ENCODE measurements at regions not wholly inside any gene's neighbourhood (a gene's known extent, or its start where the extent isn't known, plus 50 kb on each side); places are given as distances from the start of the nearest gene placed in this dataset.

DNA sequence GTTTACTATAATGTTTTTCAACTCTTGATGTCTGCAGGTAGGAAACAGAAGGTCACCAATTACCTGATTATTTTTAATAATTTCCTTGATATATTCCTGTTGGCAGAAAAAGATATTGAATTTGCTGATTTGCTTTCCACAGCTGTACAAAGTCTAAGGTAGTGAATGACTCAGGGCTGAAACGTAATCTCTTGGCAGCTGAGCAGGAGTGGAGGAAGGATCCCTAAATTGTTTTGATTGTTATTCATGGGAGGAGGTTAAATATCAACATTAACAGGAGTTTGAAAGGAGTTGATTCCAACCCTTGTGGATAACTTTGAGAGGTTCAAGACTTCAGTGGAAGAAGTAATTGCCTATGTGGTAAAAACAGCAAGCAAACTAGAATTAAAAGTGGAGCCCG, 345.2 kb upstream of the SLC8A1 start:
- DNase-seq (ENCODE audit: low read depth in 1 of 2, low spot score in 1 of 2): no peak
- TF ChIP-seq POLR2AphosphoS5 (IDR thresholded peaks at IDR 0.05; ENCODE audit: low read depth): no peak
- TF ChIP-seq GABPA (IDR thresholded peaks at IDR 0.05; ENCODE audit: low read depth): no peak
- TF ChIP-seq, protein P1, sequence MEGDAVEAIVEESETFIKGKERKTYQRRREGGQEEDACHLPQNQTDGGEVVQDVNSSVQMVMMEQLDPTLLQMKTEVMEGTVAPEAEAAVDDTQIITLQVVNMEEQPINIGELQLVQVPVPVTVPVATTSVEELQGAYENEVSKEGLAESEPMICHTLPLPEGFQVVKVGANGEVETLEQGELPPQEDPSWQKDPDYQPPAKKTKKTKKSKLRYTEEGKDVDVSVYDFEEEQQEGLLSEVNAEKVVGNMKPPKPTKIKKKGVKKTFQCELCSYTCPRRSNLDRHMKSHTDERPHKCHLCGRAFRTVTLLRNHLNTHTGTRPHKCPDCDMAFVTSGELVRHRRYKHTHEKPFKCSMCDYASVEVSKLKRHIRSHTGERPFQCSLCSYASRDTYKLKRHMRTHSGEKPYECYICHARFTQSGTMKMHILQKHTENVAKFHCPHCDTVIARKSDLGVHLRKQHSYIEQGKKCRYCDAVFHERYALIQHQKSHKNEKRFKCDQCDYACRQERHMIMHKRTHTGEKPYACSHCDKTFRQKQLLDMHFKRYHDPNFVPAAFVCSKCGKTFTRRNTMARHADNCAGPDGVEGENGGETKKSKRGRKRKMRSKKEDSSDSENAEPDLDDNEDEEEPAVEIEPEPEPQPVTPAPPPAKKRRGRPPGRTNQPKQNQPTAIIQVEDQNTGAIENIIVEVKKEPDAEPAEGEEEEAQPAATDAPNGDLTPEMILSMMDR (IDR thresholded peaks at IDR 0.05; ENCODE audit: insufficient read depth, low read length): no peak
- TF ChIP-seq, protein P2, sequence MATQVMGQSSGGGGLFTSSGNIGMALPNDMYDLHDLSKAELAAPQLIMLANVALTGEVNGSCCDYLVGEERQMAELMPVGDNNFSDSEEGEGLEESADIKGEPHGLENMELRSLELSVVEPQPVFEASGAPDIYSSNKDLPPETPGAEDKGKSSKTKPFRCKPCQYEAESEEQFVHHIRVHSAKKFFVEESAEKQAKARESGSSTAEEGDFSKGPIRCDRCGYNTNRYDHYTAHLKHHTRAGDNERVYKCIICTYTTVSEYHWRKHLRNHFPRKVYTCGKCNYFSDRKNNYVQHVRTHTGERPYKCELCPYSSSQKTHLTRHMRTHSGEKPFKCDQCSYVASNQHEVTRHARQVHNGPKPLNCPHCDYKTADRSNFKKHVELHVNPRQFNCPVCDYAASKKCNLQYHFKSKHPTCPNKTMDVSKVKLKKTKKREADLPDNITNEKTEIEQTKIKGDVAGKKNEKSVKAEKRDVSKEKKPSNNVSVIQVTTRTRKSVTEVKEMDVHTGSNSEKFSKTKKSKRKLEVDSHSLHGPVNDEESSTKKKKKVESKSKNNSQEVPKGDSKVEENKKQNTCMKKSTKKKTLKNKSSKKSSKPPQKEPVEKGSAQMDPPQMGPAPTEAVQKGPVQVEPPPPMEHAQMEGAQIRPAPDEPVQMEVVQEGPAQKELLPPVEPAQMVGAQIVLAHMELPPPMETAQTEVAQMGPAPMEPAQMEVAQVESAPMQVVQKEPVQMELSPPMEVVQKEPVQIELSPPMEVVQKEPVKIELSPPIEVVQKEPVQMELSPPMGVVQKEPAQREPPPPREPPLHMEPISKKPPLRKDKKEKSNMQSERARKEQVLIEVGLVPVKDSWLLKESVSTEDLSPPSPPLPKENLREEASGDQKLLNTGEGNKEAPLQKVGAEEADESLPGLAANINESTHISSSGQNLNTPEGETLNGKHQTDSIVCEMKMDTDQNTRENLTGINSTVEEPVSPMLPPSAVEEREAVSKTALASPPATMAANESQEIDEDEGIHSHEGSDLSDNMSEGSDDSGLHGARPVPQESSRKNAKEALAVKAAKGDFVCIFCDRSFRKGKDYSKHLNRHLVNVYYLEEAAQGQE (IDR thresholded peaks at IDR 0.05; ENCODE audit: insufficient replicate concordance, low read depth): no peak
- TF ChIP-seq SPI1 (IDR thresholded peaks at IDR 0.05; ENCODE audit: borderline replicate concordance, low read depth): no peak
- no peaks in the 10 kb centered on the region for H3K27me3 ChIP-seq (ENCODE audit: insufficient read depth, poor library complexity, severe bottlenecking)

DNA sequence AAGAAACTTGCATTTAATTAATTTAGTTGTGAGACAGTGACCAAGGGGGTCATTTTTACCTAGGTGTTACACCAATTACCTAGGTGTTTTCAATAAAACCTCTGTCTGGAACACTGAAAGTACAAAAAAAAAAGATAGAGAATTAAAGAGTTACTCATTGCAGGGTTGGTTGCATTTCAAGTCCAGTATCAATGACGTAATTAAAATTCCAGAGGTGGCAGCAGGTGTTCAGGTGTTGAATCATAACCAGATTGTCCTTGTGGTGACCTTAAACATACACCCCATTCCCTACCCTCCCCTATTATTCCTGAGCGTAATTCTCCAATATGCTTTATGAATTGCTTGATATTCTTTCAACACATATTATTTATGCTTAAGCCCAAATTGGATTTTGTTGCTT, 352.0 kb upstream of the SLC8A1 start:
- no peak for DNase-seq (ENCODE audit: low read depth in 1 of 2, low spot score in 1 of 2)
- Histone ChIP-seq H3K4me3 (replicated peaks; ENCODE audit: insufficient read depth, low read length) (no peak overlapping the region), H3K27ac (replicated peaks) (no peak overlapping the region), H3K27me3 (ENCODE audit: insufficient read depth, poor library complexity, severe bottlenecking) (no peaks in the 10 kb centered on the region)
- TF ChIP-seq, protein P2 (IDR thresholded peaks at IDR 0.05; ENCODE audit: insufficient replicate concordance, low read depth): no peak

More for the DNA sequence above, 345.2 kb upstream of the SLC8A1 start:
- Histone ChIP-seq H3K27ac (replicated peaks) (no peak overlapping the region), H3K4me3 (replicated peaks; ENCODE audit: insufficient read depth, low read length) (no peak overlapping the region)

DNA sequence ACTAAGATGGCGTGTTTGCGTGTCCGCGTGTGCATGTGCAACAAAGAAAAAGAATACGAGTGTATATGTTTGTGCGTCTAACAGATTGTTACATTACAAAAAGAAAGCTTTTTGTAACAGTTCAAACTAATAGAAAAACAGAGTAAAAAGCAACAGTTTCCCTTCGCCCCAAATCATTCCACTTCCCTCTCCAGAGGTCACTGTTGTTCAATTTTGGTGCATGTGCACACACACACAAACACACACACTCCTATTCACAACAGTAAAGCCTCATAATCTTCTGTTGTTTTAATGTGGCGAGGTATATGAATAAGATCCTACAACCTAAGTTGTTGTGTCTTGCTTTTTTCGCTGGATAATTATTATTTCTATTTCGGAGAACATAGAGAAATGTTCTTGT, 357.3 kb upstream of the SLC8A1 start:
- H3K27ac ChIP-seq (replicated peaks): no peak overlapping the region
- H3K4me3 ChIP-seq (replicated peaks; ENCODE audit: insufficient read depth, low read length): no peak overlapping the region
- TF ChIP-seq SPI1 (IDR thresholded peaks at IDR 0.05; ENCODE audit: borderline replicate concordance, low read depth): no peak
- TF ChIP-seq GABPA (IDR thresholded peaks at IDR 0.05; ENCODE audit: low read depth): no peak
- TF ChIP-seq POLR2AphosphoS5 (IDR thresholded peaks at IDR 0.05; ENCODE audit: low read depth): no peak
- TF ChIP-seq, protein P1 (IDR thresholded peaks at IDR 0.05; ENCODE audit: insufficient read depth, low read length): no peak
- TF ChIP-seq, protein P2 (IDR thresholded peaks at IDR 0.05; ENCODE audit: insufficient replicate concordance, low read depth): no peak

DNA sequence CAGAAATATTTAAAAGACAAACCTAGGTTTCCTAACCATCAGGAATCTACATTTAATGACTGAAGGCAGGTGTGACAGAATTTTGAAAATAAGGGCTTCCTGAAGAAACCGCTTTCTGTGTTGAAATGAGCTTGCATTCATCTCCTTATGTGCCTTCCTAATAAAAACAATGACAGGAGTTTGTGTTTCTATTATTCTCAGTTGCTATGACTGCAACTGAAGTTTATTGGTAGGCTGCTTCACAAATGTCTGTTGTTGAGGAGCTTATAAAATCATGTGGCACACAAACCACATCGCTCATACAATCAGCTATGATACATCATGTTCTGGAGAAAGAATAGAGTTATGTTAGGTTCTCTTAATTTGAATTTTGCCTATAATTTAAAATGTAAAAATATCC, 362.7 kb upstream of the SLC8A1 start:
- H3K4me3 ChIP-seq (replicated peaks; ENCODE audit: insufficient read depth, low read length): no peak overlapping the region
- peaks cover 2% of the 10 kb centered on the region for H3K27me3 ChIP-seq (ENCODE audit: insufficient read depth, poor library complexity, severe bottlenecking)
- DNase-seq (ENCODE audit: low read depth in 1 of 2, low spot score in 1 of 2): no peak
- TF ChIP-seq SPI1 (IDR thresholded peaks at IDR 0.05; ENCODE audit: borderline replicate concordance, low read depth): no peak
- TF ChIP-seq GABPA (IDR thresholded peaks at IDR 0.05; ENCODE audit: low read depth): no peak
- TF ChIP-seq, protein P1 (IDR thresholded peaks at IDR 0.05; ENCODE audit: insufficient read depth, low read length): no peak
- TF ChIP-seq POLR2AphosphoS5 (IDR thresholded peaks at IDR 0.05; ENCODE audit: low read depth): no peak
- TF ChIP-seq, protein P2 (IDR thresholded peaks at IDR 0.05; ENCODE audit: insufficient replicate concordance, low read depth): no peak
- H3K27ac ChIP-seq (replicated peaks): no peak overlapping the region

More for the DNA sequence above, 357.3 kb upstream of the SLC8A1 start:
- no peaks in the 10 kb centered on the region for H3K27me3 ChIP-seq (ENCODE audit: insufficient read depth, poor library complexity, severe bottlenecking)
- DNase-seq (ENCODE audit: low read depth in 1 of 2, low spot score in 1 of 2): no peak

Data from HL-60 (cell line).